ENCODE measurements at regions not wholly inside any gene's neighbourhood (a gene's known extent, or its start where the extent isn't known, plus 50 kb on each side); places are given as distances from the start of the nearest gene placed in this dataset.
"Not testable (repeated sequence)": the region's sequence is repeated elsewhere in the genome, so short reads cannot be mapped to it uniquely, and the experiment has no call there.

DNA sequence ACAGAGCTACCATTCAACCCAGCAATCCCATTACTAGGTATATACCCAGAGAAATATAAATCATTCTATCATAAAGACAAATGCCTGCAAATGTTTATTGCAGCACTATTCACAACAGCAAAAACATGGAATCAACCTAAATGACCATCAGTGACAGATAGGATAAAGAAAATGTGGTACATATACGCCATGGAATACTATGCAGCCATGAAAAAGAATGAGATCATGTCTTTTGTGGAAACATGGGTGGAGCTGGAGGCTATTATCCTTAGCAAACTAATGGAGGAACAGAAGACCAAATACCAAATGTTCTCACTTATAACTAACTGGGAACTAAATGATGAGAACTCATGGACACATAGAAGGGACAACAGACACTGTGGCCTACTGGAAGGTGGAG is 318.9 kb downstream of the ZIC3 start:
- not testable (repeated sequence) for DNase-seq

DNA sequence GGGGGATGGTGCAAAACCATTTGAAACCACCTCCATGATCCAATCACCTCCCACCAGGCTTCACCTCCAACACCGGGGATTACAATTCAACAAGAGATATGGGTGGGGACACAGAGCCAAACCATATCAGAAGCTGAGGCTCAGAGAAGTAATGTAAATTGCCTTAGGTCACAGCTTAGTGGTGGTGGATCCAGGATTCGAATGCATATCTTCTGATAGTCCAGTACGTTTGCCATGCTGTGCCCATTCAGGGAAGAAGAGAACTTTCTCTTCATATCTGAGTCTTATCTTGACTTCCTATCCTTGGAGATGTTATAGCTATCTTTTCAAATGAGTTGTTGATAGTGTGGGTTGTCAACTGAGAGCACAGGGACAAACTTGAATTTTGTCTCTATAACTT is 325.5 kb downstream of the ZIC3 start:
- no peak for DNase-seq

DNA sequence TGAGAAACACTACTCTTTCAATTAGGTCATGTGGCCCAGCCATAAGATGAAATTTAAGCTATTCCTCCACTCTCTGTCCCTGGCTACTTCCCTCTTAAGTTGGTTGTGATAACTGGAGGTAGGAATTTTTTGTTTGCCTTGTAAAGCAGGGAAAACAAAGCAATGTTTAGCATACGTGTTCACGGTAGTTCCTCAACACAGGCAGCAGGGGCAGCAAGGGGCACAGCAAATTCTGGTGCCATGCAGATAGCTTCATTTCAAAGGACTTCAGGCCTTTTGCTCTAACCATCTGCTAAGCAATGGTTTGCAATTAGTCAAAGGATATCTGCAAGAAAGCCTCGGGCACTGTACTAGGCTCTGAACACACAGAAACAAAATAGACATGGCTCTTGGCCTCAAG is 330.2 kb downstream of the ZIC3 start:
- peak; percentile 41 for DNase-seq

DNA sequence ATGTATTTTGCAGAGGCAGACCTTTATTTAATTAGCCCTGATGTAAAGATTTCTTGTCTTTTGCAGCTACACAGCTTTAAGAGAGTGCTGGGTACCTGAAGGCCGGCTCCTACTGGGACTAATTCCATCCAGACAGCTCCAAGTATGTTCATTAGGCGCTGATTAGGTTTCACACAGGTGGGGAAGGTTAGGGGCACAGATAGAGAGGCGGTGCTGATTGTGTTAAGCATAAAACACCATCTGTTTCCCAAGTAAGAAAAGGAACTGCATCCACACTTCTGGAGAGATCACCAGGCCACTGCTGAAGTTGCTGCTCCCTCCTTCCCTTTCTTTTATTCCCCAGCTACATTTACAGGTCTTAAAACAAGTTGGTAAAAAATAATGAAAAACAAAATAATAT is 349.5 kb downstream of the ZIC3 start:
- DNase-seq = no peak

DNA sequence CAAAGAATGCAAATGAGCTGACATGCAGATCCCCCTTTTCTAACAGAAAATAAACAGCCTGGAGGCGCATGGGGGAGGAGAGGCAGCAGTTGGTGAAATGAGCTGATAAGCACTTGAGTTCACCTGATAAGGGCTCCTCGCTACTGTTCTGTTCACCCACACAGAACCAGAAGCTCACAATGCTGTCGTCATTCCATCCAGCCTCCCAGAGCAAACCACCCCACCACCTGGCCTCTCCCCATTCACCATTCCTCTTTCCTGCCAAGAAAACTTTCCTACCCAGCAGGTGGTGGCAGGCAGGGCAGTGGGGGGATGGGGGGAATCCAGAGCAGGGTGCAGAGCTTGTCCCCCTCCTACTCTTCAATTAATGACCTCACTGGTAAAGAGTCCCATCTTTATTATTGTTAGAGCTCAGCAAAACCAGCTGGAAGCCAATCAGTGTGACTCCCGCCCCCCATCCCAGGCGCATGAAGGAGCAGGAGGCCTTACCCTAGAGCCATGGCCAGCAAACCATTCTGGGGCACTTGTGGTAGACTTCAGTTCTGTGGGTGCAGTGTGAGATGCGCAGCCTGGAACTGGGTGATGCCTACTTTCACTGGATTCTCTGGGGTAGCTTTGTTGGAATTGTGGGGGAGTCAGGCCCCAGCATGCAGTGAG is 350.3 kb downstream of the ZIC3 start:
- peak; percentile 20 for DNase-seq

DNA sequence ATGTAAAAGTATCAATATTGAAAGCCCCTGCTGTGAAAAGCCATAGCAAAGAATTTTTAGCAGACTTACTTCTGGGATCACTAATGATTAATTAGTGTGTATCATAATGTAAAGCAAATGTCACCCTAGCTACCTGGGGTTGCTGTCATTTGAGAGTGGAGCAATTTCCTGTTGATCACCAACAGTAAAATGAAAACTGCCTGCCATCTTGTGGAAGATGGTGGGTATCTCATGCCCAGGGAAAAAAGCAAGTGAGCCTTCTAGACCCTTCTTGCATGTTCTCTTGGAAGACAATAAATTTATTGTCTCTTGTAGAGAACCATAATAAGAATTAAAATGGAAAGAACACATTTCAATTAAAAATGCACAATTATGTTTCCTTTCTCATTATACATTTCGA is 360.2 kb downstream of the ZIC3 start:
- peak; percentile 76 for DNase-seq

DNA sequence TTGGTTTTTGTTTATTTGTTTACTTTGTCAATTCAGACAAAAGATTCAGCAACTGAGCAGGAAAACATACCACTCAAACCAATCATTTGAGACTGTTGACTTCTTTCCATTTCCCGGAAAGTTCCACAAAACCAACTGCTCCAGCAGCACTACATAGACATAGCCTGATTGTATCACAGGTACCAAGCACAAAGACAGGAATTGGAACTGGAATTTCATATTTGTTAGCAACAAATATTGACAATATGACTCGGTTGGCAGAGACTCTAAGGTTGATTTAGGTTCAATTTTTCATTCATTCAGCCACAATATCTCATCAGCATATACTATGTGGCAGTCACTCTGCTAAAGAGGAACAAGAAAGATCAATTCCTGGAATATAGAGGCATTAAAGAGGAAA is 364.0 kb downstream of the ZIC3 start:
- DNase-seq = peak; percentile 70

DNA sequence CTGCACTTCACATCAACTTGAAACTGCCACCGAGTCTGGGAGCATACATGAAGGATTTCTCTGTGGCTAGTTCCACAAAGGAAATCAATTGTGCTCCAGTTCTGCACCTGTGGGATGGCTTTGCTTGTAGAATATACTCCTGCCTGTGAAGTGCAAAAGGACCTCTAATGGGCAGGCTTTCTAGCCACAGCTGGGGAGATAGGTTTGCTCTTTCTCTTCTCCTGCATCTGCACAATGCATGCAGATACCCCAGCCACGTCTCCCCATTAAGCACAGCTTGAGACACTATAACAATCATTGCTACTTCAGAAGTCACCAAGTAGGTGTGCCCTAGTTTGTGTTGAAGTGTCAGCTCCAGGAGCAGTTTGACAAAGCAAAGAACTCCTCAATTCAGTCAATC is 364.6 kb downstream of the ZIC3 start:
- peak; percentile 30 for DNase-seq

DNA sequence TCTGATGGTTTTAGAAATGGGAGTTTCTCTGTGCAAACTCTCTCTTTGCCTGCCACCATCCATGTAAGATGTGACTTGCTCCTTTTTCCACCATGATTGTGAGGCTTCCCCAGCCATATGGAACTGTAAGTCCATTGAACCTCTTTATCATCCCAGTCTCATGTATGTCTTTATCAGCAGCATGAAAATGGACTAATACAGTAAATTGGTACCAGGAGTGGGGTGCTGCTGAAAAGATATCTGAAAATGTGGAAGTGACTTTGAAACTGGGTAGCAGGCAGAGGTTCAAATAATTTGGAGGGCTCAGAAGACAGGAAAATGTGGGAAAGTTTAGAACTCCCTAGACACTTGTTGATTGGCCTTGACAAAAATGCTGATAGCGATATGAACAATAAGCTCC is 368.3 kb downstream of the ZIC3 start:
- not testable (repeated sequence) for DNase-seq

DNA sequence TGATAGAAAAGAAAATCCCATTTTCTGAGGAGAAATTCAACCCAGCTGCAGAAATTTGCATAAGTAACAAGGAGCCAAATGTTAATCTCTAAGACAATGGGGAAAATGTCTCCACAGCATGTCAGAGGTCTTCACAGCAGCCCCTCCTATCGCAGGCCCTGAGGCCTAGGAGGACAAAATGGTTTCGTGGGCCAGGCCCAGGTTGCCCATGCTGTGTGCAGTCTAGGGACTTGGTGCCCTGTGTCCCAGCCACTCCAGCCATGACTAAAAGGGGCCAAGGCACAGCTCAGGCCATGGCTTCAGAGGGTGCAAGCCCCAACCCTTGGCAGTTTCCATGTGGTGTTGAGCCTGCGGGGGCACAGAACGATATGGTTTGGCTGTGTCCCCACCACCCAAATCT is 369.0 kb downstream of the ZIC3 start:
- DNase-seq = not testable (repeated sequence)

DNA sequence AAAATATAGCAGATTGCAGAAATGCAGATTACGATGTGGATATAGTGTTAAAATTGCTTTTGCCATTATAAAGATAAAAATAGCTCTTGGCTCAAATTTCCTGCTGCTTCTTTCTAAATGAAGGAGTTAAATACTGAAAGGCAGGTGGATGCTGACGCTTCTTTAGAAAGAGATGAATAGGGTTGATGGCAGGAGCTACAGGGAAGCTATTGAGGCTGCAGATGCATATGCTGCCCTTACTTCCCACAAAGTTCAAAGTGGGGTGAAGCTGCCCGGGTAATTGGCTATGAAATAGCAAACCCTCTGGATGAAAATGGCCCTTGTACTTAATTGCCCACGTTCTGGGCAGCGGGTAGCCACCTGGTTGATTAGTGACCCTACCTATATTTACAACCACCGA is 379.5 kb downstream of the ZIC3 start:
- DNase-seq = no peak

DNA sequence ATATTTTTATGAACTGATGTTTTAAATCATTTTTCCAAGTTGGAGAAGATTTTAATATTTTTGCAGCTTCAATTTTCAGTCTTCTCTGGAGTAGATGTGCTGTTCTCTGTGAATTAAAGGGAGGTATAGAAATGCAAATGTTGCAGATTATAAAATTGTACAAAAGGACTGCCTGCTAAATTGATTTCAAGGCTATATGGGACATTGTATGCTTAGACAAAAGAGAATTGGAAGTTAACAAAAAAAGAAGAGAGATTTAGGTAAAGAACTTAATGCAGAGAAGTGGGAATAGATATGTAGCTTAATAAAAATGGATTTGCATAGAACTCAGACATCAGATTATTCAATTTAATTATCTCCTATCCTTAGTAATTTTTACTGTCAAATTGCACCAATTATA is 403.3 kb downstream of the ZIC3 start:
- no peak for DNase-seq

DNA sequence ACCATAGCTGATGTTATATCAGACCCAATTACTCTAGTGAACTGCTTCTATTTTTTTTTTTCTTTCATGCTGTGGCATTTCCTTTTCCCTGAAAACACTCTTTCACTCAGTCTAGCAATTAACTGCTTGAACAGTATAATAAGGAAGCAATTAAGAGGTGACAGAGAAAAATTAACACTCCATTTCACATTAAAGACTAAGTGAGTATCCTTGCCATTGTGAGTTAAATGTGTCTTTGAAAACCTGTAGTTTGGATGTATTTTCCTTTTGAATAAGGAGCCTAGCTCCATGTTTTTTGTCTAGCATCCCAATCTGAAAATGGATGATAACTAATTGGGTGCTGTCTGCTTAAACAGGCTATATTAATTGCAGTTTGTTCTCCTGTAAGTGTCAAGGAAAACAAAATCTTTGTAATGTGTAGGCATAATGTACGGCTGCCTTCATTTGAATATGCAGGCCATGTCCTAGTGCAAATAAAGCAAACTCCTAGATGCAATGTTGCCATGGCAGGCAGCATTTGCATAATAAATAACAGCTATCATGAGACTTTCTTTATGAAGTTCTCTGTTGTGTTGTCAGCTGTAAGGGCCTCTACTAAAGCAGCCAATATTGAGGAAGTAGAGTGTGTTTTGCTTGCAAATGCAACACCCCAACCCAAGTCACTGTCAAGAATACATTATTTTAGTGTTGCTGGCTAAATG is 416.7 kb downstream of the ZIC3 start:
- no peak for DNase-seq

DNA sequence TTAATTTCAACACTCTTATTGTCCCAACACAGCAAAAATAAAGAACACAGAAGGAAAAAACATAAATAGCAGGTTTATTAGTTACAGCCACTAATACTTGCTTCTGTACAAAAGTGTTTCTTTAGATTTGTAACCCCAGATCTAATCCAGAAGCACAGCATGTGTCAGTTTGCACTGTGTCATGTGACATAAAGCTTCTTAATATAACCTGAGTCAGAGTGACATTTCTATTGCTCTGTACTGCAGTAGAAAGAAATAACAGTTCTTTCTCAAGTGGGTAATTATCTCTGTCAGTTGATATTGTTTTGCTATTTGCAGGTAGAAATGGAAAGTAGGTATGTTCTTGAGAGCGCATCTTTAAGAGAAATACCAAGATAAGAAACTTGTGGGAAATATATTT is 422.5 kb downstream of the ZIC3 start:
- peak; percentile 15 for DNase-seq

DNA sequence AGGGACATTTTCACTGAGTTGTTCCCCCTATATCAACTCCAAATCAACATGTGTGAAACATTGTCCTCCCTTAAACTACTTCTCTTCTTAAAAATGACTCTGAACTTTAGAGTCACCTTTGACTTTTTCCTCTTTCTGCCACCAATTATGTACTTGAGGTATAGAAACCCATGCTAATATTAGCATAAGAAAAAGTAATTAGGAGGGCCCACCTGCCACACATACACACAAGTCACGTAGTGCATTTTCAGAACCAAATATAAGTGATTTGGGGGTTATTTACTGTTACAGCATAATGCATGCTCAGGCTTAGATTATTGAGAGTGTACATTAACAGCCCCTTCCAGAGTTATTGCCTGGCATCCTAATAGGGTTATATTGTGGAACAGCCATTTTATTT is 432.7 kb downstream of the ZIC3 start:
- no peak for DNase-seq

DNA sequence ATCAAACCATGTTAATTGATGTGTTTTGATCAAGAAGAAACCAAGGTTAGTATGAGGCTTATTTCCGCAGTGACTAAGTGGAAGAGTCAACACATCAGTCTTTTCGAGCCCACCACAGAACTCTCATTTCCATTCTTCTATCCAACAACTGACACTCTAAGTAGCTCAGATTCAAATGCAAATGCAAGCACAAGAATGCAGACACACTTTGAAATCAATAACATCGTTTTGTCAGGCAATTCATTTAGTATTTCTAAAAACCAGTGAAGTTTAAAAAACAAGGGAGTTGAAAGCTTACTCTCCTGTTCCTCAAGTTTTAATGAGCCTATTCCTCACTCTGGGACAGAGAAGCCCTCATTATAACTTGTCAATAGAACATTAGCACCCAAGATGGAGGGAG is 433.1 kb downstream of the ZIC3 start:
- DNase-seq = no peak

DNA sequence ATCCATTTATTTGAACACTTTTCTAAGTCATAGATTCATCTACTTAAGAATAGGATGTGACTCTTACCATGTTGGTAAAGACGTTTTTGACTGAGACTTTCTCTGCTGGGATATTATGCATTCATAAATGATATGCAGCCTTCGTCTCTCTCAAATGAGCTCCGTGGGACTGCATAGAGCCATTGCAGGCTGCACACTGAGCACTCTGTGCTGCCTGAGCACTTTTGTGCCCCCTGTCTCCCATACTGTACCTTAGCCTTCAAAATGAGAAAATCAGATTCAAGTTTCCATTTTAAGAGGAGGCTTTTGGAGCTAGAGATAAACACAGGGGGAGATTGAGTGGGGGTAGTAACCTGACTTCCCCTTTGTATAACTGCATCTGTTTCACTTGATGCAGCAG is 433.6 kb downstream of the ZIC3 start:
- DNase-seq = no peak

DNA sequence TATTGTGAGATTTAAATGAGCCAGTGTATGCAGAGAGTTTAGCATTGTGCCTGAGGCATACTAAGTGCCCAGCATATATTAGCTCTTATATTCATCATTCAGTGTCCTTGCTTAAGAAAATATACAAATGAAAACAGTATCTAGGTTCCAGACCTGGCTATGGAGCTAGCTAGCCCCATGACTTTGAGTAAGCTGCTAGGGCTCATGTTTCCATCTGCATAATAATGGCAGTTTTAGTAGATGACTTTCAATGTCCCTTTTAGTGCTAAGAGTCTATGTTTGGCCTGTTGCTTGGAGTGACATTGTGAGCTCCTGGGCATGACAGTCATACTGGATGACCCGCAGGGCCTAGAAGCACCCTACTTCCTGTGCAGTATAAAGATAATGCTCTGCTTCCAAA is 435.3 kb downstream of the ZIC3 start:
- DNase-seq = no peak

DNA sequence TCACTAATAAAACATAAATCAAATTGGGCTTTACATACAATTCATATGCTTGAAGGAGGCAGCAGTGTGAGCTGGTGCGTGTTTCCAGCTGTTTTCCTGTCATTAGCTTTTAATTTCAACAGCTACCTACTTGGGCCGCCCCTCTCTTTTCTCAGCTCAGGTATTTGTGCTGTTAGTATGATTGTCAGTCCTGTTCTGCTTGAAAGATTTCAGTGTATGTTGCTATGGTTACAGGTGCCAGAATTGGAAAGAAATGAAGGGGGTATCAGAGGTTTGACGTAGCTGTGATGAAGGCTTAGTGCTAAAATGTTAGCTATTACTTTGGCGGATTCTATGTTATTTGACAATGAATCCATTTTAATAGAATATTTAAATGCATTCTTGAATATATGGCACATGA is 440.3 kb downstream of the ZIC3 start:
- DNase-seq = no peak

DNA sequence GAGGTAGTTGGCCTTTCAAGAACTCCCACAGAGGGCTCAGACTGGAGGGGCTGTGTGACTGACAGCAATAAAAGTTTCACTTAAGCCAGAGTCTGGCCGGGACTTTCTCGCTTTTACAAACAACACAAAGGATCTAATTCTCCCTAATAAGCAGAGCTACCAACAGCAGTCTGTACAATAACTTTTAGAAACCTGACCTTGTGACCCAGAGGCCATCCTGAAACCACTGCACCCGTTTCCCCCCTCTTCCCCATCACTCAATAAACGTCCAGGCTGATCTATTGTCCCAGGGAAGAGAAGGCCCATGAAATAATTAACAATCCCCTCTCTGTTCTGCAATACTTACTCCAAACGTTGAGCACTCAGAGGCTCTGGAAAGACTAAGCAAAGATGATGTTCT is 442.4 kb downstream of the ZIC3 start:
- DNase-seq = no peak

DNA sequence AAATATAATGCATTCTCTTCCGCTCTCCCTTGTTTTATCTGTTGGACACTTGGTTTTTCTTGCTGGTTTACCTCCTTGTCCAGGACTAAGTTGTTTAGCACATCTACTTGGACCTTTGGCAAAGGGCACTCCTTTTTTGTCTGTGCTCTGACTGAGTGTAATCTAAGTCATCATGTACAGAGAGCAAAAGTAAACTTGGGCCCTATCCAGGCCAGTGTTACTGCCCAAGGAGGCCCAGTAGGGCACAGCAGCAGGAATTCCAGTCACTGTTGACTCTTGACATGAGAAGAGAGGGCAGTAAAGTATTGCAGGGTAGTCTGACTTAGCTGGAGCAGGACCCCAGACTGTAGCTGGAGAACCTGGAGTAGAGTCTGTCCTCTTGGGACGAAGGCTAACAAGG is 445.5 kb downstream of the ZIC3 start:
- DNase-seq = no peak

DNA sequence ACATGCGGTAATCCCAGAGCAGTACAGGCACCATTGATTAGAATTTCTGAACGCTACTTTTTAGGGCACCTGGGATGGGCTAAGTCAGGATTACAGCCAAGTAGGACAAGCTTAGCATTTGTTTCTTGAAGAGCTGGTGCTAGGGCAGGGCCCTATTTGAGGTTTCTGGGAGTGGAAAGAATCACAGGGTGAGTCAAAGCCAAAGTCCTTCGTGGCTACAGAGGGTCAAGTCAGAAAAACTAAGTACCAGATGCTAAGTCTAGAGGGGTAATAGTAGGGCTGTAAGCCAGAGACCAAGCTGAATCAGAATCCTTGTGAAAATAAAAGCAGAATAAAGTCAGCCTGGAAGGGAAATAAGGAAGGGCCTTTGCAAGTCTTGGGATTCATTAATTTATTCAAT is 448.6 kb downstream of the ZIC3 start:
- no peak for DNase-seq

DNA sequence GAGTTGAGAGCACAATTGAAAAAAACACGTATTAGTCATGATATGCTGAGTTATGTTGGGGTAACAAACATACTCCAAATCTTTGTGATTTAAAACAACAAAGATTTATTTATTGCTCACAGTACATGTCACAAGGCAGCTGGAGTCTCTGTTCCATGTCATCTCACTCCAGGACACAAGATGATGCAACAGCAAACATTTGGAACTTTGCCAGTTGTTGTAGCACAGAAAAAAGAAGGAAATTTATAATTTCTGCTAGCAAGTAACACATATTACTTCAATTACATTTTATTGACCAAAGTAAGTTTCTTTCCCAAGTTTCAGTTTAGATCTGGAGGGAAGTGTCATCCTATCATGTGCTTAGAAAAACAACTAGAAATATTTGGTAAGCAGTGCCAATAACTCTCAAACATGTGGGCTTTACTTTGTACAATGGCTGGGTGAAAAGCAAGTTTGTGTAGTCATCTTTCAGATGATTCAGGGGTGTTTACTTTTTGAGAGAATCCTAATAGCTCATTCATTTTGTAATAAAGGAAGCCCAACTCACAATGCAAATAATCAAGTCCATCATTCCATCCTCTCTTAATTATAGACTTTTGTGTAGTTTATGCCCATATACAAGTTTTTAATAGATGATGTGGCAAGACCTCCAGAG is 452.3 kb downstream of the ZIC3 start:
- DNase-seq = peak; percentile 77

DNA sequence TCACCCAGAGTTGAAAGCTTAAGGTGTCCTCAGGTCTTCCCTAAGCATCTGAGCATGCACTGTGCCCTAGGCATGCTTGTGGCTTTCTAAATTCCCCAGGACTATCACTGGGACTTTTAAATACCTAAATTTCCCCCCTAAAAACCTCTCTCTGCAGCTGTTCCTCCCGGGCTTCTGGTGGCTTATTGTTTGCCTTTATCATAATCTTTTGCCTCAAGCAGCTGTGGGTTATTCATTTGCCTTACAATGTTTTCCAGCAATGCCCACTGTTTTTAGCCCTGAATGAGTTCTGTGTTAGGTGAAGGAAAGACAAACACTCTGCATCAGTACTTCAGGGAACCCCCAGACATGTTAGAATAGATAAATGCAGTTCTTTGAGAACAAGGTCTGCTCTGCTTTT is 455.0 kb downstream of the ZIC3 start:
- peak; percentile 17 for DNase-seq

DNA sequence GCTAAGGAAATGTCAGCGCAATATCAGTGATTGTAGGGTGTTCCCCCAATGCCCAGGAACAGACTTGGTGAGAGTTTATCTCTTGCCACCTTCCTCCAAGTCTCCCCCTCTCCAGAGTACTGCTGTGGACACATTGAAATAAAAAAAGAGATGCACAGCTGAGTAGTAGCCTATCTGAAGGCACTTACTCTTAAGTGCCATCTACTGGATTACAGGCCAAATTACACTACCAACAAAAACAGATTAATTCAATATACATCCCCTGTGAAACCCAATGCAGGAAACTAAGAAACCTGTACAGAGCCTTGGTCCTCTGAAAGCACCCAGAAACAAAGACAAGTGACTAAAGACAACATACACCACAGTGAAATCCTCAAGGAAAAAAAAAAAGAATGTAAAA is 460.3 kb downstream of the ZIC3 start:
- DNase-seq = peak; percentile 64
